ENCODE measurements at regions not wholly inside any gene's neighbourhood (a gene's known extent, or its start where the extent isn't known, plus 50 kb on each side); places are given as distances from the start of the nearest gene placed in this dataset.

DNA sequence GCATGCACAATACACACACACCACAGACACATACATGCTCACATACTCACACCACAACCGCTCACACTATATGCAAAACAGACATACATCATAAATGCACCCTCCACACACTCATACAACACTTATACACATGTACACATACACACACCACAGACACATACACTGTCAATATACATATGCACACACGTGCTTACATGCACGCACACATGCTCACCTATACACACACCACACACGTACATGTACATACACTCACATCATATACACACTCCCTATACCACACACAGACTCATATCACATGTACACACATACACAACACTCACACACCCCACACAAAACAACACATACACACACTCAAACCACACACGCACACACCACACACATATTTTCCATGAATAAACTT is 885.3 kb downstream of the TBC1D22A start:
- no peak for DNase-seq

DNA sequence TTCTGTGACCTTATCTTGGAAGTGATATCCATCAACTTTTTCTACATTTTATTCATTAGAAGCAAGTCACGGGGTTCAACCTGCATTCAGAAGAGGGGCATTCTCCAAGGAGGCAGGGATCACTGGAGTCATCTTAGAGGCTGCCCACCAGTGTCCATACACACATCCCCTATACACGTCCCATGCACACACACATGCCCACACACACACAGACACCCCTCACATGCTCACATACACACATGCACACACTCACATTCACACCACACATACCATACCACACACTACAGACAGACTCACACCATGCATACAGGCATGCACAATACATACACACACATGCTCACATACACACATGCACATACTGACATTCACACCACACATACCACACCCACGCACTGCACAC is 884.7 kb downstream of the TBC1D22A start:
- no peak for DNase-seq

DNA sequence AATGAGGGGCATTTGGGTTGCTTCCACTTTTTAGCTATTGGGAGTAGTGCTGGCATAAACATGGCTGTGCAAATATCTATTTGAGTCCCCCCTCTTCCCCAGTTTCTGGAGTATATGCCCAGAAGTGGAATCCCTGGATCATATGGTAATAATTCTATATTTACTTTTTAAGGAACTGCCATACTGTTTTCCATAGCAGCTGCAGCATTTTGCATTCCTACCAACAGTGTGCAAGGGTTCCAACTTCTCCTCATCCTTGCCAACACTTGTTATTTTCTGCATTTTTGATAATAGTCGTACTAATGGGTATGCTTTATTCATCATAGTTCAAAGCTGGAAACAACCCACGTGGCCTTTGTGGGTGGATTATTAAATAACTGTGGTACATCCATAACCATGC is 883.5 kb downstream of the TBC1D22A start:
- no peak for DNase-seq

DNA sequence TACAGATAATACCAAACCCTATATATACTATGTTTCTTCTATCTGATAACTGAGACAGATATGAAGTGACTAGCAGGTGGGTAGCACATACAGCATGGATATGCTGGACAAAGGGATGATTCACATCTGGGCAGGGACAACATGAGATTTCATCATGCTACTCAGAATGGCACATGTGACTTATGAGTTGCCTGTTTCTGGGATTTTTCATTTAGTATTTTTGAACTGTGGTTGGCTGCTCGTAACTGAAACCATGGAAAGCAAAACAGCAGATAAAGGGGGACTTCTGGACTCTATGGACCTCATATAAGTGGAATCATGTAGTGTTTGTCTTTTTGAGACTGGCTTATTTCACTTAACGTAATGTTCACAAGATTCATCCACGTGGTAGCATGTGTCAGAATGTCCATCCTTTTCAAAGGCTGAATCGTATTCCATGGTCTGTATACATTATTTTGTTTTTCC is 883.0 kb downstream of the TBC1D22A start:
- no peak for DNase-seq

DNA sequence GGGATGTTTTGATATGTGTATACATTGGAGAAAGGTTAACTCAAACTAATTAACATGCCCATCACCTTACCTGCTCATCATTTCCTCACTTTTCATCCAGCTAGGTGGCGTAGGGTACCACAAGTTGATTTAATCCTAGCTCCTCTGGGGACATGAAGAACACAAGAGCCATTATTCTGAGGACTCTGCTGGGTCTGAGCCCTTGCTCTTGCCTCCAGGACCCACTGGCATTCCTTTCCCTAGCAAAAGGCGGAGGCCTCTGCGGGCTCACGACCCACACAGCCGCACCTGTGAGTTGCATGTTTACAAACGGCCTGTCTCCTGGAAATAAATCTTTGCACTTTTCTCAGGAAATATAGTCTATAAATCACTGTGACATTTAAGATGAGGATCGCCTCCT is 871.9 kb downstream of the TBC1D22A start:
- no peak for DNase-seq

DNA sequence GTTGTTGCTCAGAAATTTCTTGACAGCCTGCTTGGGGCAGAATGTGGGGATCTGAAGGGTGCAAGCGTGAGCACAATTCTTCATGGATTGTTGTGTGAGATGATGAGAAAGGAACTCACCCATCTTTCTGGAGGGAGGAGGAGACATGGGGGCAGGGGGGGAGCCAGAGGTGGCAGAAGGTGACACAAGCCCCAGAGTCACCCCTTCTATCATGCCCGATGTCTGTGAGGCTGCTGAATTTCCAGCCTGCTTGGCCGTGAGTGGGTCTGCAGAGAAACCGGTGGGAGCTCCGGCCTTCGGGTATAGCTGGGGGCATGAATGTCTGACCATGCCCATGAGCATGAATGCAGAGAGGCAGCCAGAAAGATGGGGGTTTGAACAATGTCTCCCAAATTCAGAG is 870.7 kb downstream of the TBC1D22A start:
- no peak for DNase-seq

DNA sequence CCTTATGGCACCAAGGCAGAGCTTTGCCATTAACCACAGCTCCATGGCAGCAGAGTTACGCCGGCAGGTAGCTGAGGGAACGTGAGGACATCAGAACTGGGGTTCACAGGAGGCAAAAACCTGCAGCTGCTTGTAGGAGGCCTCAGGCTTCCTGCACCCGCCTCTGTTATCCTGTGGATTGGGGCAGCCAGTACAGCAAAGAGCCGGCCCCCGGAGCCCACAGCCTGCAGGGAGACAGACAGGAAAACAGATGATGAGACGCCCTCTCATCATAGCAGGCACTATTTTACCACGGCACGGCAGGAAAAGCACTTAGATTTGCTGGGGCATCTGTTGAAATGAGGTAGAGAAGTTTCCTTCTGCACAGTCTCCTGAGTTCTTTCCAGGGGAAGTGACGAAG is 870.3 kb downstream of the TBC1D22A start:
- DNase-seq, result no peak

DNA sequence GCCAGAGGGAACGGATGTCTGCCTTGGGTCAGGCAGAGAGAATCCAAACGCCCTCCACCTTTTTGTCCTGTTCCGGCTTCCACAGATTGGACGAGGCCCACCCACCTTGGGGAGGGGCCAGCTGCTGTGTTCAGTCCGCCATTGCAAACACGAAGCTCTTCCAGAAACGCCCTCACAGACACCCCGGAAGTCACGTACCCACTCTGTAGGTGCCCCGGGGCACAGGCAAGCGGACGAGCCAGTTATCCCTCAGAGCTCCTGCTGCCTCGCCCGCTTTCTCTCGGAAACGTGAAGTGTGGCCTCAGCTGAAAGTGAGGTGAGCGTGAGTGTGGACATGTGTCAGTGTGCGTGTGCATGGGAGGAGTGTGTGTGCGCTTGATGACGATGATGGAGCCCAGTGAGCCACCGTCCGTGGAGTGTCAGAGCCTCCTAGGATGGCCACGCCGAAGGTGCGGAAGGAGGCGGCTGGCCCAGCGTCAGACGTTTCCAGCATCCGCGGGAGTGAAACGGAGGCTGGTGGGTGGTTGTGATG is 869.2 kb downstream of the TBC1D22A start:
- DNase-seq, result no peak

DNA sequence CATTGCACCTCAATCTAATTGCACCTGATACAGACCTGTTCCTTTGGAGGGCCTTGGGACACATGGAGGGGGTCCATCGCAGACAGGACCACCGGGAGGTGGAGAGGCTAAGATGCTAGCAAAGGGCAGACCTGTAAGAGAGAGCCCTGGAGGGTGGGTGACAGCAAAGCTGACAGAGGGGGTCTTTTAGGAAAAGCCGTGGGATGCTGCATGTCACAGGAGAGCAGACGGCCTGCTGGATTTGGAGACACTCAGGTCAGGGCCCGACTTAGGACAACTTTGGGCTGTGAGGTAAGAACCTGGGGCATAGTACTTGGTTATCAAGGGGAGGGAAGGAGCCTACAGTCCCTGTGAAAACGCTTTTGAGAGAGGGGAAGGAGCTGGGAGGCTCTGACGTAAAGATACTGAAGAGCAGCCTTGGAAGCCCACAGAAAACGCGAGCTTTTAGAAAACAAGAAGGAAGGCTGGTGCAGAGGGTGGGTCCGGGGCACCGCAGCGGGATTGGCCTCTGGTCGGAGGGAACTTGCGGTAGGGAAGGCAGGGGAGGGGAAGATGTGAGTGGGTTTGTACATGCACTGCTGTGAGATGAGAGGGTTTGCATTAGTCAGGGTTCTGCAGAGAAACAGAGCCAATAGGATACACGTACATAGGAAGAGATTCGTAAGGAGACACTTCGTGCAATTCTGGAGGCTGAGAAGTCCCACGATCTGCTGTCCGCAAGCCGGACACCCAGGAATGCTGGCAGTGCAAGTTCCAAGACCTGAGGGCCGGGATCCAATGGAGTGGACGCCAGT is 868.5 kb downstream of the TBC1D22A start:
- DNase-seq, result no peak

DNA sequence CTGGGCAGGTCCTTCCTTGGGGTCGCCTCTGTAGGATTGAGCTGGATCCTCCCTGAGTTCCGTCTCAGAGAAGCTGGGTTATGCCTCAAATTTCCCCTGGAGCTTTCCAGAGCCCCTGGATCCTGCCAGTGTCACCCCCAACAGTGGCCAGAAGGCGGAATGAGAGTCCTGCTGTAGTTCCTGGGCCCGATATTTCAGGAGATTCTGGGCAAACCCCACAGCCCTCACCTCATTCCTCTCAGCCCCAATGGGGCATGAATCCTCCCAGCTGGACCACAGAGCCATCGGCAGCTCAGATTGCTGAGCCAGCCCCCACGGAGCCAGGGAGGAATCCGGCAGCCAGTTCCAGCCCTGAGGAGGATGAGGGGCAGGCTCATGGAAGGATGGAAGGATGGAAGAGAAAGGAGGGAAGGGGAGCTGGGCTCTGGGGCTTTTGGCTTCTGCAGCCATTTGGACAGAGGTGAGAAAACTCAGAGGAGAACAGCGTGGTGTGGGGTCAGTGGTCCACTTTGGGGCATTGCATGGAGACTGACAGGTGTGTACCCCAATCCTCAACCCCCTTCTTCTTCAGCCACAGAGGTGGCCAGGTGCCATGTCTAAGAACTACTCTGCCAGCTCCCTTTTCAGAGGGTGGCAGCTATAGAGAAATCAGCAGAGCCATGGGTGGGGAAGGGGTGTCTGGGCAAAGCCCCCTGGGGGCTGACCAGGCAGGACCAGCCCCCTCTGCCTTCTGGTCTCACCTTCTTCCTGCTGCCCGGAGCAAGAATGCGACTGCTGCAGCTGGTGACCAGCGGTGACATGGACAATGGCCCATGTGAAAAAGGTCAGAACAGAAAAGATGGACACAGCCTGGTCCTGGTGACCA is 867.6 kb downstream of the TBC1D22A start:
- DNase-seq, result no peak

DNA sequence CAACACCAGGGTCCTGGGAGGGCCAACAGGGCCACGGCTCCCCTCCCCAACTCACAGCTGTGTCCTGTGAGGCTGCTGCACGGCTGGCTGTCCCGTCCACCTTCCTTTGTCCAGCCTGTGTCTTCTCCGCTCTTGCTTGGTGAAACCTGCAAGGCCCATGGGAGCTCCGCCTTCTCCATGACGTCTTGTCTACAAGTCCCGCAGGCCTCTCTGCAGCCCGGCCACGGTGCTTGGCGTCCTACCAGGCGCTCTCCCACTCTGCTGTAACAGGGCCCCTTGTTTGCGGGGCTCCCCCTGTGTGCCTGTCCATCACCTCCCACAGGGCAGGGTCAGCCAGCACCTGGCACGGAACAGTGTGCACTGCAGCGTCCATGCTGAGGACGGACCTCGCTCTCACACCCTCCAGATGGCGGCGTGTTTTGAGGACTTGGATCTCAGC is 866.8 kb downstream of the TBC1D22A start:
- no peak for DNase-seq

DNA sequence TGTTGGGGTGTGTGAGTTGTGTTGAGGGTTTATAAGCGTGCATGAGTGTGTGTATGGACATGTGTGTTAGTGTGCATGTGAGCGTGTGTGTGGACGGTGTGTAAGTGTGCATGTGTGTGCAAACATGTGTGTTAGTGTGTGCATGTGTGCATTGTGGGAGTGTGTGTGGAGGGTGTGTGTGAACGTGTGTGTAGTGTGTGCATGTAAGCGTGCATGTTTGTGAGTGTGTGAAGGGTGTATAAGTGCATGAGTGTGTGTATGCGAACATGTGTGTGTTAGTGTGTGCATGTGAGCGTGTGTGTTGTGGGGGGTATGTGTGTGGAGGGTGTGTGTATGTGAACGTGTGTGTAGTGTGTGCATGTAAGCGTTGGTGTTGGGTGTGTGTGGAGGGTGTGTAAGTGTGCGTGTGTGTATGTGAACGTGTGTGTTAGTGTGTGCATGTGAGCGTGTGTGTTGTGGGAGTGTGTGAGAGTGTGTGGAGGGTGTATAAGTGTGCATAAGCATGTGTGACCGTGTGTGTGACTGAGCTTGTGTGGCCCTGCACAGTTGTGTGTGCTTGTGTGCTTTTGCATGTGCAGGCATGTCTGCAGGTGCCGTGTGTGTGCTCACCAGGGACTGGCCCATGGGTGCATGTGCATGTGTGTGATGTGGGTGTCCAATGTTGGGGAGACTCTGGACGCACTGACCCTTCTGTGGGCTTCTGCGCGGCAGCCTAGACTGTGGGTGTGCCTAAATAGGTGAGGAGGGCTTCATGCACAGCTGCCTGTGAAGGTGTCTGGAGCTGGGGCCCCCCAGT is 866.2 kb downstream of the TBC1D22A start:
- no peak for DNase-seq

DNA sequence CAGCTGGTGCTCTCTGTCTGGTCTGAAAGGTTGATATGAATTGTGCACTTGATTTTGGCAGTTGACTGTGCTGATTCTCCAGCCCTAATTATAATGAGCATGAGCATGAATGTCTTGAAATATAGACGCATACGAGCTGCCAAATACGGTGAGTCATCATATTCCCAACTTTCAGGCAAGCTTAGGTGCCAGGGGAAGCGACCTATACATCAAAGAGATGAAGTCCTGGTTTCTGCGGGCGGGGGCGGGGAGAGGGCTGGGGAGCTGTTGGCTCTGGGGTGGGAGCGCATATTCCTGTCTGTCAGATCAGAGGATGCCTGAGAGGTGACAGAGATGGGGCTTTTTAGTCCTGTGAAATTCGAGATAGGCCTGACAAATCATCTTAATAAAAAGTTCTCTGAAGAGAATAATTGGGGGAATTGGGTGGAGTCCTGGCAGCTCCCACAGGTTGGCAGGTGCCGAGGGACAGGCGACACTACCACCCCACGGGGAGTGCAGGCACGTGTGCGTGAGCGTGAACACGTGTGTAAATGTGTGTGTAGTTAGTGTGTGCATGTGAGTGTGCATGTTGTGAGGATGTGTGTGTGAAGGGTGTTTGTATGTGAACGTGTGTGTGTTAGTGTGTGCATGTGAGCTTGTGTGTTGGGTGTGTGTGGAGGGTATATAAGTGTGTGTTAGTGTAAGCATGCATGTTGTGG is 865.3 kb downstream of the TBC1D22A start:
- peak; percentile 36 for DNase-seq

DNA sequence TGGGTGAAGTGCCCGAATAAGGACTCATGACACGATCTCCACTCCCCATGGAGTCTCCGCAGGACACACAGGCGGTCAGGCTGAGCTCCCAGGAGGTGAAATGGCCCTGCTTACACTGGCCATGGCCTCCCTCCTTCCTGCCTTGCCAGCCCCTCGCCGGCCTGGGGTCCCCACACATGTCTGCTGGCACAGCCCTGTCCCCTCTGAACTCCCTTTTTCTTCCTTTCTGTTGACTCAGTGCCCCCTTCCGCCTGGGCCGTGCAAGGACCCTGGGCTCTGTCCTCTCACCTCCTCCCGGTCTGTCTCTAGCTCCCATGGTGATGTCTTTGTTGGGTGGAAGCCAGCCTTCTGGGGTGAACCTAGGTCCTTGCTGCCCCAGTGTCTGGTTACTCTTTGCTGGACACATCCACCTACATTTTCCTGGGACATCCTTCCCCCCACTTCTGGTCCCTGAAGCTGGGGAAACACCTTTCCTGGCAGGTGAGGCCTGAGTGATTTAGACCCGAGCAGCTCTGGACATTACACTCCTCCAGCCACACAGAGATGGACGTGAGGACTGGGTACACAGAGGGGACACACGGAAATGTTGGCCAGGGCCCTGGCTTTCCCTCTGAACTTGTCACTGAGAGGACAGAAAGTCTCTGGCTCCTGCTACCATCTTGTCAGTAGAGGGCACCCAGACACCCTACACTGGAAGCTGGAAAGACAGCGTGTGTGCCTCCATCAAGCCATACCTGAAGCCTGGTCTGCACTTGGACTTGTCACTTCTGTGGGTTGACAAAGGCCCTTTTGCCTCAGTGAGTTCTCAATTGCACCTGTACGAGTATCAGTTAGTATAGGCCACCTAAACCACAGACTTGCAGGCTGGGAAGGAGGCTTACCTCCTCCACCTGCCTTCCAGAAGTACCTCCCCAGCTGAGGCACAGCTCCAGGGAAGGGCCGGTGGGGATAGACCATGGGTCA is 864.3 kb downstream of the TBC1D22A start:
- DNase-seq, result no peak

DNA sequence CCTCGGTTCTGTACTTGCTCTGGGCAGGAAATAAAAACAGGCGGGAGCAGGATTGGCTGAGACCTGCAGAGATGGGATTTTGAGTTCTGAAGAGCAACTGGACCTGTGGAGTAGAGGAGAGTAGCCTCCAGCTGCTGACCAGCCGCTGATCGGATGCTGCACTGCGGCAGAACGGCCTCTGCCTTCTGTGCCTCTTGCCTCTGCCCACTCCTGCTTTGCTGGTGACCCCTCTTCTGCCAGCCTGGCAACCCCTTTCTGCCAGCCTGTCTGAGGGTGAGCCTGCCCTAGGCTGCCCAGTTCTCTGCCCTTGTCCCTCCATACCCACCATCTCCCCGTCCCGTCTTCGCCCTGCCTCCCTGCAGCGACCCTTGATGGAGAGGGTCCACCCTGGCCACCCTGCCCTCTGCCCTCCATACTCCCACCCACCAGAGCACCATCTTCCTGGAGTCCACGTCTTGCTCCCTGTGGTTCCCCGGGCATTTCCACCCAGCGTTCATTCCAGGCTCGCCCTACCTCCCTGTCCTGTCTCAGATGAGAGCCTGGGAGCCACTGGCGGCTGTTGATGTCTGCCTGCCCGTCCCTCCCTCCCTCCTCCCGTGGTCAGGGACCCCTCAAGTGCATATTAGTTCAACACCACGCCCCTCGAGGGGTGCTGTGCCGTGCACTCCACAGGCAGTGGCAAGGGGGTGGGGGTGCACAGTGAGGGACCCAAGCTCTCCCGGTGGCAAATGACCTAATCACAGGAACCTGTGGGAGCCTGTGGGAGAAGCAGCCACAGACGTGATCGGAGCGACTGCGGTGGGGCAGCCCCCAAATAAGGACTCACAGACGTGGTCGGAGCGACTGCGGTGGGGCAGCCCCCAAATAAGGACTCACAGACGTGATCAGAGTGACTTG is 863.3 kb downstream of the TBC1D22A start:
- DNase-seq, result no peak

DNA sequence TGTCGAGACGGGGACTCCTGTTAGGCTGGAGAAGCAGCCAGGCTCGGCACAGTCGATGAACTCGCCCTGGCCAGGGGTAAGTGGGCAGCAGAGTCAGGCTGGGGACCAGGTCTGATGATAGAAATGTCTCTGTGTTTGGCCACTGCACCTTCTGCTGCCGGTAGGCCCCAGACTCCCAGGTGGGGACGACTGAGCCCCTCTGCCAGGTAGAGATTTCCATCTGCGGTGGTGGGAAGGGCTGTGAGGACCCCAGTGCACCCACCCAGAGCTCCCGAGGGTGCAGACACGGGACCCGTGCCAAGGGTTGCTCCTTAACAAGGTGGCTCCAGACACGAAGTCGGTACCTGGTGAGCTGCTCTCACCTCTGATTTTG is 862.5 kb downstream of the TBC1D22A start:
- no peak for DNase-seq

DNA sequence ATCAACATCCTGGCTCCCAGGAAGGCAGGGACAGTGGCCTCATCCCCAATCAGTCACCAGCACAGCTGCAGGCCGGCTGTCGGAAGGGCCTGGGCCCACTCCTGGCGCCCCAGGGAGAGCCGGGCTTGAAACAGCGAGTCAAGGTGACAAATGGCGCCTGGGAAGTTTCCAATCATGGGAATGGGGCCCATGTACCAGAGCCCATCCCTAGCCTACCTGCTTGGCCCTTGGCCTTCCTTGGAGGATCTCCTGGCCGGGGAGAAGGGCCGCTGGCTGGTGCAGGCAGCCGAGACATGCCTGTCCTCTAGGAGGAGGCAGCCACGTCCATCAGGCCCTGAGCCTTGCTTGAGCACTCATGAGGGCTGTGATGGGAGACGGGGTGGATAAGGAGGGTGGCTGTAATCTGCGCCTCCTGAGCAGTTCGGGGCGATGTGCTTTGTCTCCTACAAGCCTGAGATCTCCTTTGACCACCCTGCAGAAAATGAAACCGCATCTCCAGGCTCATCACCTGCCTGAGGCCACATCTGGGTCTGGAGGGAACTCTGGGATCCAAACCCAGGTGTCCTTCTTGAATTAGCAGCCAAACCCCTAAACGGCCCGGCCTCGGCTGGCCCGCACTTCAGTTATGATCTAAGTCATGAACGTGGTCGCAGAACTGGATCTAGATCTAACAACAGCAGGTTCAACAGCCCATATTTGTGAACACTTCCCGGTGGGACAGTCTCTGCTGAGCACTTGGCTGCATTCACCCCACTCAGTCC is 862.0 kb downstream of the TBC1D22A start:
- no peak for DNase-seq

DNA sequence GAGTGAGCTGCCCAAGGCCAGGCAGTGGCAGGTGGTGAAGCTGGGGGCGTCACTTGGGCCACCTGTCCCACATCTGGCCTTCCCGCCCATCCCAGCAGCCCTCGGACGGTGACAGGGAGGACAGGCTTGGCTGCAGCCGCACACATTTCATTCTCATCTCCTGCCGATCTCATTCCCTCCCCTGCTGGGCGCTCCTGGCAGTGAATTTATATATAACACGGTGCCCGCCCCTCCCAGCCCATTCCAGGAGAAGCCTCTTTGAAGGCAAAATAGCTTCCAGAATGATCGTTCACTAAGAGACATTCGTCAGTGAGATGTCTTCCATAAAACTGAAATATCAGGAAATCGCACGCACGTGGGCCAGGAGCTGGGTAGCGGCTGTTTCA is 861.3 kb downstream of the TBC1D22A start:
- DNase-seq, result no peak

DNA sequence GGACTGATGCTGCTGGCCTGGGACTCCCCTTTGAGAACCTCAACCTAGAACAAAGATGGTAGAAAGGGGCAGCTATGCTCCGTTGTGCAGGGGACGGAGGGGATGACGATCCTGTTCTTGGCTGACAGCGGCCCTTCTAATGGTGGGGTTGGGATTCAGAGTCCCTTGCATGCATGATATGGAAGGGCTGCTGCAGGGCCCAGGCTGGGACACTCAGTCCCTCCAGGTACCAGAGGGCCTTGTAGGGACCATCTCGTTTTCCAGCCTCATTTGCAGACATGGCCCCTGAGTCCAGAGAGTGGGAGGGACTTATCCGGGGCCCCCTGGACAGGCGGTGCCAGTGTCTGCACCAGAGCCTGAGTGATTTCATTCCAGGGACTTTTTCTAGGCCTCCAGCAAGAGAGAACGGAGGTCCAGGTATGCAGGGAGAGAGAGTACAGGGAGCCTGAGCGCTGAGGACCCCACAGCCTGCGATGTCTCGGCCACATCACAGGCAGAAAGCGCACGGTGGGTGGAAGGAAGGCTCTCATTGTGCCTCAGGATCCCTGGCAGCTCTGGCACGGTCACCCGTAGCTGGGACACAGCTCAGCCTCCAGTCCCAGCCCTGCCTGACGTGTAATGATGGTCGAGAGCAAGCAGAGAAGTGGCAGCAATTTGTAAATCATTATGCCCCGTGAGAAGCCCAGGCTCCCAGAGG is 860.8 kb downstream of the TBC1D22A start:
- no peak for DNase-seq

All from NCI-H2171 (cell line).